OCI-LY1 (cell line): ENCODE measurements at regions not wholly inside any gene's neighbourhood (a gene's known extent, or its start where the extent isn't known, plus 50 kb on each side); places are given as distances from the start of the nearest gene placed in this dataset.
"Not testable (repeated sequence)": the region's sequence is repeated elsewhere in the genome, so short reads cannot be mapped to it uniquely, and the experiment has no call there.

Experiments
- CTCF ChIP-seq: fragments of 200-600 bp; sonication (generic), shearing (Covaris generic); IDR thresholded peaks from 2 replicates; pipeline ENCODE4 v1.5.1; 2017; ENCODE audit warnings: mild to moderate bottlenecking, antibody characterized with exemption, low read length, moderate library complexity, mixed read lengths
- EZH2 ChIP-seq: fragments of 200-600 bp; sonication (generic), shearing (Covaris generic); IDR thresholded peaks from 2 replicates; pipeline ENCODE4 v1.8.0; 2017; ENCODE audit warnings: borderline replicate concordance, mixed run types, mild to moderate bottlenecking, antibody characterized with exemption, low read length, moderate library complexity, mixed read lengths

- not testable (repeated sequence) for TF ChIP-seq CTCF, EZH2
These were observed 734.1 kb downstream of the TFAP2A start for GRCh38 chr6:9680727-9681126.
